Cardiac fibroblast (primary cell): ENCODE measurements at regions not wholly inside any gene's neighbourhood (a gene's known extent, or its start where the extent isn't known, plus 50 kb on each side); places are given as distances from the start of the nearest gene placed in this dataset.

Experiments used
- DNase-seq, 2 donors: peaks; one replicate each; pipeline versions ENCODE4 v3.0.0 to v3.0.0-alpha.2; 2010; ENCODE audit warnings: low read depth in 2 of 2
- H3K4me3 ChIP-seq, 2 donors: replicated peaks in 1 of 2; 1 replicate in 1 of 2; 2 replicates in 1 of 2; pipeline ENCODE4 v1.5.1; 2011; ENCODE audit warnings: low read depth in 2 of 2, low read length in 2 of 2, mild to moderate bottlenecking in 2 of 2, moderate library complexity in 1 of 2
- CTCF ChIP-seq: IDR thresholded peaks from one replicate; pipeline ENCODE4 v1.5.1; 2011; ENCODE audit warnings: low read depth, mild to moderate bottlenecking, low read length, inconsistent platforms

- DNase-seq: no peak
- TF ChIP-seq CTCF: no peak
- H3K4me3 ChIP-seq: no peak overlapping the region
Measured at GRCh38 chrY:8329431-8329830, 1007.8 kb upstream of the TSPY4 start.

GRCh38 chrY:8329929-8330328 is 1007.3 kb upstream of the TSPY4 start:
- no peak for TF ChIP-seq CTCF
- DNase-seq: no peak
- H3K4me3 ChIP-seq: no peak overlapping the region

- no peak for TF ChIP-seq CTCF
- H3K4me3 ChIP-seq: no peak overlapping the region
- no peak for DNase-seq
Measured at GRCh38 chrY:8333328-8333727, 1003.9 kb upstream of the TSPY4 start.

GRCh38 chrY:8335299-8335835 is 1001.9 kb upstream of the TSPY4 start:
- DNase-seq: no peak
- no peak for TF ChIP-seq CTCF
- no peak overlapping the region for H3K4me3 ChIP-seq

- no peak overlapping the region for H3K4me3 ChIP-seq
- DNase-seq: peak in 1 of 2 donors; percentile 0
- no peak for TF ChIP-seq CTCF
Measured at GRCh38 chrY:8336112-8336774, 1001.0 kb upstream of the TSPY4 start.

- DNase-seq: no peak
- no peak for TF ChIP-seq CTCF
- no peak overlapping the region for H3K4me3 ChIP-seq
Measured at GRCh38 chrY:8341000-8341399, 996.3 kb upstream of the TSPY4 start.

- no peak for TF ChIP-seq CTCF
- H3K4me3 ChIP-seq: no peak overlapping the region
- DNase-seq: no peak
Measured at GRCh38 chrY:8342173-8342572, 995.1 kb upstream of the TSPY4 start.
